HG03442 (cell line): ENCODE measurements at regions not wholly inside any gene's neighbourhood (a gene's known extent, or its start where the extent isn't known, plus 50 kb on each side); places are given as distances from the start of the nearest gene placed in this dataset.
A peak's percentile ranks its signal among the peaks of the same experiment; 100 is the strongest.

Experiments used
- ATAC-seq: cut with Tn5 transposase; IDR thresholded peaks from one replicate; pipeline ENCODE4 v1.9.1; 2021; ENCODE audit warnings: mild to moderate bottlenecking, moderate library complexity; ENCODE audit not compliant: unreplicated experiment

GRCh38 chr11:127130321-127130720, 129.8 kb upstream of the KIRREL3 start:
- no peak for ATAC-seq

- no peak for ATAC-seq
Measured at GRCh38 chr11:127126986-127127385, 126.4 kb upstream of the KIRREL3 start.

GRCh38 chr11:127119356-127119755, 118.8 kb upstream of the KIRREL3 start:
- no peak for ATAC-seq

GRCh38 chr11:127118811-127119210, 118.2 kb upstream of the KIRREL3 start:
- ATAC-seq = no peak

- ATAC-seq = no peak
Measured at GRCh38 chr11:127117231-127117739, 116.7 kb upstream of the KIRREL3 start.

GRCh38 chr11:127115844-127116243, 115.3 kb upstream of the KIRREL3 start:
- ATAC-seq = no peak

- ATAC-seq = no peak
Measured at GRCh38 chr11:127114035-127114434, 113.5 kb upstream of the KIRREL3 start.

- ATAC-seq = no peak
Measured at GRCh38 chr11:127110542-127110941, 110.0 kb upstream of the KIRREL3 start.

- no peak for ATAC-seq
Measured at GRCh38 chr11:127109796-127110480, 109.4 kb upstream of the KIRREL3 start.

- ATAC-seq = no peak
Measured at GRCh38 chr11:127108838-127109237, 108.3 kb upstream of the KIRREL3 start.

- no peak for ATAC-seq
Measured at GRCh38 chr11:127106938-127107337, 106.4 kb upstream of the KIRREL3 start.

GRCh38 chr11:127105593-127106541, 105.3 kb upstream of the KIRREL3 start:
- no peak for ATAC-seq

- no peak for ATAC-seq
Measured at GRCh38 chr11:127103586-127104388, 103.2 kb upstream of the KIRREL3 start.

GRCh38 chr11:127098684-127099083, 98.1 kb upstream of the KIRREL3 start:
- ATAC-seq = no peak

GRCh38 chr11:127080735-127081134, 80.2 kb upstream of the KIRREL3 start:
- ATAC-seq = no peak

- ATAC-seq = no peak
Measured at GRCh38 chr11:127075758-127076157, 75.2 kb upstream of the KIRREL3 start.

- peak; percentile 96 for ATAC-seq
Measured at GRCh38 chr11:127074151-127074761, 73.7 kb upstream of the KIRREL3 start.

GRCh38 chr11:127073621-127074020, 73.1 kb upstream of the KIRREL3 start:
- ATAC-seq = no peak

GRCh38 chr11:127071606-127072005, 71.0 kb upstream of the KIRREL3 start:
- no peak for ATAC-seq

- ATAC-seq = no peak
Measured at GRCh38 chr11:127070808-127071207, 70.2 kb upstream of the KIRREL3 start.
